ENCODE measurements at regions not wholly inside any gene's neighbourhood (a gene's known extent, or its start where the extent isn't known, plus 50 kb on each side); places are given as distances from the start of the nearest gene placed in this dataset.

- DNase-seq, result no peak
Measured at GRCh38 chr6:11633741-11634509, 96.4 kb downstream of the TMEM170B start.

GRCh38 chr6:11634948-11635347 is 97.4 kb downstream of the TMEM170B start:
- no peak for DNase-seq

DNA sequence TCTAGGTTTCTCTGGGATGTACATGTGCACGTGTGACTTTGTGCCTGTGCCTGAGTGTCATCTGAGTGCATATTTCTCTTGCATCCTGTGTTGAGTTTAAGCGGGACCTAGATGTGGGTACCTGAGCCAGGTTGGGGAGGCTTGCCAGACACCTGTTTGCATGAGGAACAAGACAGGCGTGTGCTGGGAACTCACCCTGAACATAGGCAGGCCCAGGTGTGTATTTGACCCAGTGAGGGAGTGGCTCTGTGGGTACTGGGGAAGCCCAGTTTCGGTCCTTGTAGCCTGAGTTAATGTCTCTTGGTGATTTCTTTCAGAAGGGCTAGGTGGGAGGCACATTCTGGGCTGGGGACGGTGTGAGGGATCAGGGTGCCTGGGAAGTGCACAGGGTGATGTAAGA is 98.6 kb downstream of the TMEM170B start:
- no peak for DNase-seq

DNA sequence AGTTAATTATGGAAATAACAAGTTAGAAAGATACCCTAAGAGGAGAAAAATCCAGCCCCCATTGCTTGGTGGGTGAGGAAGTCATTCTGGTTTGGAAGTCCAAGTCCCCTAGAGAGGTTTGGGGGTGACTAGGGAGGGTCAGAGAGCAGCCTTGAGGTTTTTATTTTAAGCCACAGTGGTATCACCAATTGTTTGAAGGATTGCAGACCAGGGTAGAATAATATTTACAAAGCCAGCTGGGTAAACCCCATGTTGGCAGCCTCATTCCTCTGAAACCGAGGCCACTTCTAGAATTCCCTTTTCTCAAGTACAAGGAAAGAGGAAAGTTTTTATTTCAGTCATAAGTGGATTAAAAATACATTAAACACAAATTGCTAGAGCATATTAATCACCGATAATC is 99.7 kb downstream of the TMEM170B start:
- DNase-seq, result no peak

GRCh38 chr6:11639376-11640235 is 102.1 kb downstream of the TMEM170B start:
- DNase-seq, result no peak

DNA sequence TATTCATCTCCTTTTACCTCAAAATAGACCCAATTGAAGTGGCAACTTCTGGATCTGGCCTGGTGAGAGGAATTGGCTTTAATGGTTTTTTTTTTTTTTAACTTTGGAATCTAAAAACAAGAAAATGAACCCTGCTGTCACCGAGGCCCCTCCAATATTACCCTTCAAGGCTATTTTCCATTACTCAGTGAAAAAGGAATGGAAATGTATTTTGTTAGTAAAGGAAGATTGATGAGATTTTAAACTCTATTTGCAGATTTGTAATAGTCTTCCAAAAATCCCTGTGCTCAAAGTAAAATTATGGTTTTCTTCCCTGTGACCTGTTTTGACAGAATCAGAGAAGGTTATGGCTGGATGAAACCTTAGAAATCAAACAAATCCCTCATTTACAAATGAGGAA is 102.9 kb downstream of the TMEM170B start:
- no peak for DNase-seq

DNA sequence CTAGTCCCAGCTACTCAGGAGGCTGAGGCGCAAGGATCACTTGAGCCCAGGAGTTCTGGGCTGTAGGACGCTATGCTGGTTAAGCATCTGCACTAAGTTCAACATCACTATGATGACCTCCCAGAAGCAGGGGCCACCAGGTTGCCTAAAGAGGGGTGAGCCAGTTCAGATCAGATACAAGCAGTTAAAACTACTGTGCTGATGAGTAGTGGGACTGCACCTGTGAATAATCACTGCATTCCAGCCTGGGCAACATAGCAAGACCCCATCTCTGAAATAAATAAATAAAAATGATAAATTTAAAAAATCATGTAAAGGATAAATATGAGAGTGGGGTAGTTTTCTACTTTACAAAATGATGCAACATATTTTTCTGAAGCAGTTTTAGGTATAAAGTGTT is 106.5 kb downstream of the TMEM170B start:
- no peak for DNase-seq

GRCh38 chr6:11644601-11645000 is 107.1 kb downstream of the TMEM170B start:
- no peak for DNase-seq

- no peak for DNase-seq
Measured at GRCh38 chr6:11645016-11645415, 107.5 kb downstream of the TMEM170B start.

DNA sequence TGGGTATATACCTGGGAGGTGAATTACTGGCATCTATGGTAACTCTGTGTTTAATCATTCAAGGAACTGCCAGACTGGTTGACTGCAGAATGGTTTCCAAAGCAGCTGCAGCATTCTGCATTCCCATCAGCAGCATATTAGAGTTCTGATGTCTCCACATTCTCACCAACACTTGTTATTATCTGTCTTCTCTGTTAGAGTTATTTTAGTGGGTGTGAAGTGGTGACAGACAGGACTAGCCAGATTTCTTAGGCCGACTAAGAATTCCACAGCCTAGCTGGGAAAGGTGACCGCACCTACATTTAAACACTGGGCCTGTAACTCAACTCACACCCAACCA is 110.9 kb downstream of the TMEM170B start:
- no peak for DNase-seq

DNA sequence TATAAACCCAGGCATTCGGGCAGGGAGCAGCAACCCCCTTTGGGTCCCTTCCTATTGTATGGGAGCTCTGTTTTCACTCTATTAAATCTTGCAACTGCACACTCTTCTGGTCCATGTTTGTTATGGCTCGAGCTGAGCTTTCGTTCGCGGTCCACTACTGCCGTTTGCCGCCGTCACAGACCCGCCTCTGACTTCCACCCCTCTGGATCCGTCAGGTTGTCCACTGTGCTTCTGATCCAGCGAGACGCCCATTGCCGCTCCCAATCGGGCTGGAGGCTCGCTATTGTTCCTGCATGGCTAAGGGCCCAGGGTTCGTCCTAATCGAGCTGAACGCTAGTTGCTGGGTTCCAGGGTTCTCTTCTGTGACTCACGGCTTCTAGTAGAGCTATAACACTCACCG is 111.3 kb downstream of the TMEM170B start:
- no peak for DNase-seq

DNA sequence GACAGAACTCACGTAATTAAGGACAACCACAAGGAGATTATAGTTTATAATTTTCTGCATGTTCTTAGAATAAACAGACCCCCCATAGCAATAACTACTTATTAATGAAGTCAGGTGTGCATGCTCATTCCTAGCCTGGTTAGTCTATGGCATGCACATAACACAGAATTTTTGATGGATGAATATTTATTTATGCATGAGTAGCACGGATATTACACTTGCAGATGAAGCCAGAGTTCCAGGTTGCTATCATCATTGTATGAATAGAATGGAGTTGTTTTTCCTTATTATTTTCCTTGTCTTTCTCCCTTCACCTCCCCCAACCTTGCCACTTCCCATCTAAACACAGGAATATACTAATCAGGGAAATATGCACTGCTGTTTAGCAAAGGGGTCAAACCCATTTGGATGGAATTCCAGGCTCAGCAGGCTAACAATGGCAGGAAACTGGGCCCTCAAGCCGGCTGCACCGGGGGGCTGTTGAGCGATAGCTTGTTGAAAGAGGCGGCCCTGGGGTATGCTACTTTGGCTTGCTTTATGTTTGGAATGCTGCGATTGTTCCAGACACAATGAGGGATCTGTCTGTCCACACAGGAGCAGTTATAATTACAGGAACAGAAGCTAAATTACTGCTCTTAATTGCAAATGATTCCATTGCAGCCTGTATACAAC is 112.6 kb downstream of the TMEM170B start:
- no peak for DNase-seq

GRCh38 chr6:11650711-11651110 is 113.2 kb downstream of the TMEM170B start:
- DNase-seq, result no peak

GRCh38 chr6:11653028-11653583 is 115.6 kb downstream of the TMEM170B start:
- peak; percentile 7 for DNase-seq

- DNase-seq, result no peak
Measured at GRCh38 chr6:11654876-11655275, 117.3 kb downstream of the TMEM170B start.

DNA sequence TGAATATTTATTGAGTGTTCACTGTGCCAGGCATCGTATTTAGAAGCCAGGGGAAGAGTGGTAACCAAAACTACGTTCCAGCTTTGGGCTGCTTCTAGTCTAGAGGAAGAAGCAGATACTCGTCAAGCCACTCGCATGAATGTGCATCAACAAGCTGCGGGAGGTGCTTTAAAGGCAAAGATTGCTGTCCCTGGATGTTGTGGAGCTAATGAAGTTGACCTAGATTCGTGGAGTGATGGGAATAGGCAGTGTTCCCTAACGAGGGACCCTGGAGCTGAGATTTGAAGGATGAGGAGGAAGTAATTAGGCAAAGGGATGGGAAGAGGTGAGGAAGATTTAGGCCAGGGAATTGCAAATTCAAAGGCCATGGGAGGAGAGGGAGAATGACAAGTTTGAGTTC is 118.9 kb downstream of the TMEM170B start:
- no peak for DNase-seq

DNA sequence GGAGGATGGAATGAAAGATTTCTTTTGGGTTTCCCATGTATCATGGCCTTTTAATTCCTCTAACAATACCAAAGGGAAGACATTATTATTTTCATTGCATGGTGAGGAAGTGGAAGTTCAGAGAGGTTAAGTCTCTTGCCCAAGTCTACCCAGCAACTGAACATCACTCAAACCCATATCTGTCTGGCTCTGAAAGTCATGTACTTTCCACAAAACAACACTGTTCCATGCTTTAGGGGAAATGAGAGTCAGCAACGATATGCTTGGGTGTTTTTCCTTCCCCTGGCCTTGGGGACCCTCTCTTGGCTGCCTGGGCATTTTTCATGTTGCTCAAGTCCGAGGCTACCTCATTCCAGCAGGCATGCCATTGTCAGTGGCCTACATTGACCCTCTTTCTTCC is 118.8 kb downstream of the ADTRP start:
- no peak for DNase-seq

- no peak for DNase-seq
Measured at GRCh38 chr6:11662323-11662722, 116.3 kb downstream of the ADTRP start.

DNA sequence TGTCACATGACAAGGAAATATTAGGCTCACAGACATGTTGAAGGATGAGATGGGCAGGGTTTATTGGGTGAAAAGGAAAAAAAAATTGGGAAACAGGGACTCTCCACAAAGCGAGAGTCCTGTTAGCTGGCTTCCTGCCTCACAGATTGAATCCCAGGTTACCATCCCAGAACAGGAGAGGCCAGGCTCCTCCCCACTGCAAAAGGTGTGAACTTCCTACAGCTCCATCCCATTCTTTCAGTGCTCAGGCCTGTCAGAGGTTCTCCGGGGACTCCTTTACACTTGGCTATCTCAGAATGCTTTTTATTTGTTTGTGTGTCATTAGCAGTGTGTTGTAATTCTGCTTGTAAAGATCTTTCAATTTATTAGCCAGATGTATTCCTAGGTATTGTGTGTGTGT is 115.1 kb downstream of the ADTRP start:
- DNase-seq, result no peak

All from CD4-positive, alpha-beta T cell treated with Interleukin-21 for 1 hour (primary cell).